HG03432 (cell line): ENCODE measurements at regions not wholly inside any gene's neighbourhood (a gene's known extent, or its start where the extent isn't known, plus 50 kb on each side); places are given as distances from the start of the nearest gene placed in this dataset.

Source experiments
- ATAC-seq: cut with Tn5 transposase; IDR thresholded peaks from one replicate; pipeline ENCODE4 v1.9.1; 2021; ENCODE audit warnings: mild to moderate bottlenecking, moderate library complexity; ENCODE audit not compliant: unreplicated experiment

- ATAC-seq: no peak
Measured at GRCh38 chr20:52289956-52290565, 98.5 kb upstream of the ZFP64 start.

GRCh38 chr20:52280407-52280806 is 88.8 kb upstream of the ZFP64 start:
- ATAC-seq: no peak

- no peak for ATAC-seq
Measured at GRCh38 chr20:52279706-52280105, 88.1 kb upstream of the ZFP64 start.

GRCh38 chr20:52275181-52275691 is 83.7 kb upstream of the ZFP64 start:
- ATAC-seq: no peak

GRCh38 chr20:52270696-52271095 is 79.1 kb upstream of the ZFP64 start:
- no peak for ATAC-seq

GRCh38 chr20:52270001-52270606 is 78.5 kb upstream of the ZFP64 start:
- no peak for ATAC-seq

- no peak for ATAC-seq
Measured at GRCh38 chr20:52269321-52269720, 77.7 kb upstream of the ZFP64 start.

GRCh38 chr20:52268184-52268749 is 76.7 kb upstream of the ZFP64 start:
- ATAC-seq: no peak

- ATAC-seq: no peak
Measured at GRCh38 chr20:52267418-52267817, 75.8 kb upstream of the ZFP64 start.

GRCh38 chr20:52263757-52264156 is 72.2 kb upstream of the ZFP64 start:
- ATAC-seq: no peak

- no peak for ATAC-seq
Measured at GRCh38 chr20:52261792-52262191, 70.2 kb upstream of the ZFP64 start.

GRCh38 chr20:52259295-52259694 is 67.7 kb upstream of the ZFP64 start:
- no peak for ATAC-seq

- no peak for ATAC-seq
Measured at GRCh38 chr20:52256454-52256853, 64.9 kb upstream of the ZFP64 start.

GRCh38 chr20:52252664-52253063 is 61.1 kb upstream of the ZFP64 start:
- ATAC-seq: no peak

GRCh38 chr20:52251827-52252226 is 60.2 kb upstream of the ZFP64 start:
- ATAC-seq: no peak

GRCh38 chr20:52251136-52251700 is 59.6 kb upstream of the ZFP64 start:
- ATAC-seq: no peak

- no peak for ATAC-seq
Measured at GRCh38 chr20:52247548-52247947, 56.0 kb upstream of the ZFP64 start.

GRCh38 chr20:52246366-52246765 is 54.8 kb upstream of the ZFP64 start:
- no peak for ATAC-seq

GRCh38 chr20:52244702-52245101 is 53.1 kb upstream of the ZFP64 start:
- ATAC-seq: no peak

GRCh38 chr20:52242237-52243230 is 51.0 kb upstream of the ZFP64 start:
- ATAC-seq: no peak
